H9 (cell line): ENCODE measurements at regions not wholly inside any gene's neighbourhood (a gene's known extent, or its start where the extent isn't known, plus 50 kb on each side); places are given as distances from the start of the nearest gene placed in this dataset.

Experiments
- DNase-seq: peaks from one replicate; pipeline ENCODE4 v3.0.0-alpha.2; 2017
- H2AFZ ChIP-seq: one replicate; pipeline ENCODE4 v1.6.1; 2013; ENCODE audit warnings: mild to moderate bottlenecking, low read length, control low read depth, moderate library complexity
- H2AK5ac ChIP-seq: 2 replicates; pipeline ENCODE4 v1.6.1; 2013; ENCODE audit warnings: low read length, control low read depth, mixed read lengths; ENCODE audit not compliant: insufficient read length
- H2BK120ac ChIP-seq: one replicate; pipeline ENCODE4 v1.6.1; 2013; ENCODE audit warnings: low read depth, mild to moderate bottlenecking, low read length, control low read depth, inconsistent platforms; ENCODE audit not compliant: poor library complexity, severe bottlenecking
- H2BK12ac ChIP-seq: 2 replicates; pipeline ENCODE4 v1.6.1; 2013; ENCODE audit warnings: low read length, control low read depth, mixed read lengths, low read depth; ENCODE audit not compliant: insufficient read length
- H2BK15ac ChIP-seq: 2 replicates; pipeline ENCODE4 v1.6.1; 2013; ENCODE audit warnings: low read depth, low read length, control low read depth
- H2BK20ac ChIP-seq: one replicate; pipeline ENCODE4 v1.6.1; 2013; ENCODE audit warnings: low read depth, mild to moderate bottlenecking, low read length, control low read depth, inconsistent platforms; ENCODE audit not compliant: poor library complexity, severe bottlenecking
- H2BK5ac ChIP-seq: 2 replicates; pipeline ENCODE4 v1.6.1; 2013; ENCODE audit warnings: low read length, control low read depth, mixed read lengths; ENCODE audit not compliant: insufficient read length
- H3K14ac ChIP-seq: 2 replicates; pipeline ENCODE4 v1.6.1; 2013; ENCODE audit warnings: low read length, control low read depth; ENCODE audit not compliant: insufficient read depth
- H3K18ac ChIP-seq: 2 replicates; pipeline ENCODE4 v1.6.1; 2013; ENCODE audit warnings: low read depth, mild to moderate bottlenecking, mixed read lengths, low read length, control low read depth; ENCODE audit not compliant: insufficient read length
- H3K23ac ChIP-seq: 2 replicates; pipeline ENCODE4 v1.6.1; 2013; ENCODE audit warnings: low read length, control low read depth, mixed read lengths, low read depth; ENCODE audit not compliant: insufficient read length
- H3K23me2 ChIP-seq: 2 replicates; pipeline ENCODE4 v1.6.1; 2013; ENCODE audit warnings: low read depth, mild to moderate bottlenecking, mixed read lengths, low read length, control low read depth; ENCODE audit not compliant: insufficient read length, poor library complexity, severe bottlenecking
- H3K27ac ChIP-seq: 2 replicates; pipeline ENCODE4 v1.5.1; 2013; ENCODE audit warnings: low read length, control low read depth, mixed read lengths, low read depth; ENCODE audit not compliant: insufficient read length
- H3K27me3 ChIP-seq: 2 replicates; pipeline ENCODE4 v1.6.1; 2013; ENCODE audit warnings: low read length, control low read depth, inconsistent platforms; ENCODE audit not compliant: insufficient read depth
- H3K4ac ChIP-seq: 2 replicates; pipeline ENCODE4 v1.6.1; 2013; ENCODE audit warnings: low read depth, mild to moderate bottlenecking, control low read depth, inconsistent platforms, low read length, moderate library complexity
- H3K4me1 ChIP-seq: 2 replicates; pipeline ENCODE4 v1.6.1; 2013; ENCODE audit warnings: low read length, control low read depth, inconsistent platforms; ENCODE audit not compliant: insufficient read depth
- H3K4me2 ChIP-seq: 2 replicates; pipeline ENCODE4 v1.6.1; 2013; ENCODE audit warnings: low read length, control low read depth, mixed read lengths; ENCODE audit not compliant: insufficient read length, insufficient read depth
- H3K56ac ChIP-seq: 2 replicates; pipeline ENCODE4 v1.6.1; 2013; ENCODE audit warnings: low read depth, mild to moderate bottlenecking, mixed read lengths, low read length, control low read depth; ENCODE audit not compliant: insufficient read length
- H3K79me1 ChIP-seq: 2 replicates; pipeline ENCODE4 v1.6.1; 2013; ENCODE audit warnings: low read depth, mild to moderate bottlenecking, moderate library complexity, low read length, control low read depth, inconsistent platforms; ENCODE audit not compliant: insufficient read depth, poor library complexity, severe bottlenecking
- H3K79me2 ChIP-seq: 2 replicates; pipeline ENCODE4 v1.6.1; 2013; ENCODE audit warnings: low read length, control low read depth, inconsistent platforms; ENCODE audit not compliant: insufficient read depth
- H3K9ac ChIP-seq: 2 replicates; pipeline ENCODE4 v1.6.1; 2013; ENCODE audit warnings: low read length, control low read depth, mixed read lengths; ENCODE audit not compliant: insufficient read length; ENCODE audit errors: extremely low read depth
- H3K9me3 ChIP-seq: one replicate; pipeline ENCODE4 v1.6.1; 2013; ENCODE audit warnings: low read depth, low read length, inconsistent platforms; ENCODE audit not compliant: control insufficient read depth
- H3T11ph ChIP-seq: one replicate; pipeline ENCODE4 v1.6.1; 2013; ENCODE audit warnings: mild to moderate bottlenecking, low read length, control low read depth, inconsistent platforms
- H4K20me1 ChIP-seq: one replicate; pipeline ENCODE4 v1.6.1; 2013; ENCODE audit not compliant: control insufficient read depth, insufficient read length, insufficient read depth
- H4K5ac ChIP-seq: 2 replicates; pipeline ENCODE4 v1.6.1; 2013; ENCODE audit warnings: low read depth, mild to moderate bottlenecking, mixed read lengths, low read length, control low read depth; ENCODE audit not compliant: insufficient read length
- H4K8ac ChIP-seq: replicated peaks from 2 replicates; pipeline ENCODE4 v1.6.1; 2013; ENCODE audit warnings: low read length, control low read depth, mixed read lengths, low read depth; ENCODE audit not compliant: insufficient read length
- H4K91ac ChIP-seq: 2 replicates; pipeline ENCODE4 v1.6.1; 2013; ENCODE audit warnings: low read depth, mild to moderate bottlenecking, moderate library complexity, mixed read lengths, low read length, control low read depth; ENCODE audit not compliant: insufficient read length
- H3K27ac Mint-ChIP-seq, 3 experiments: 2 replicates in 2 of 3; 3 replicates in 1 of 3; pipeline ENCODE4 v1.8.0; 2020 to 2021; ENCODE audit warnings: mixed read lengths in 3 of 3, mild to moderate bottlenecking in 1 of 3, moderate library complexity in 1 of 3
- H3K27me3 Mint-ChIP-seq: 2 replicates; pipeline ENCODE4 v1.8.0; 2021; ENCODE audit warnings: low read depth, mild to moderate bottlenecking, moderate library complexity, mixed read lengths
- H3K36me3 Mint-ChIP-seq, 3 experiments: 2 replicates in 2 of 3; 3 replicates in 1 of 3; pipeline ENCODE4 v1.8.0; 2020 to 2021; ENCODE audit warnings: low read depth in 3 of 3, mixed read lengths in 3 of 3; ENCODE audit not compliant: insufficient read depth in 1 of 3
- H3K4me1 Mint-ChIP-seq, 2 experiments: 2 replicates each; pipeline ENCODE4 v1.8.0; 2020; ENCODE audit warnings: mixed read lengths in 2 of 2
- H3K4me3 Mint-ChIP-seq, 2 experiments: 2 replicates in 1 of 2; 3 replicates in 1 of 2; pipeline ENCODE4 v1.8.0; 2020 to 2021; ENCODE audit warnings: mild to moderate bottlenecking in 2 of 2, mixed read lengths in 2 of 2, moderate library complexity in 1 of 2
- H3K9me3 Mint-ChIP-seq, 2 experiments: 2 replicates in 1 of 2; 3 replicates in 1 of 2; pipeline ENCODE4 v1.8.0; 2020; ENCODE audit warnings: mild to moderate bottlenecking in 2 of 2, mixed read lengths in 2 of 2, moderate library complexity in 1 of 2
- WGBS: extraction: QIAGEN DNeasy Blood & Tissue Kit; methylation state at CpG from one replicate; pipeline ENCODE4 v1.1.7; 2013; ENCODE audit warnings: missing lambda C conversion rate, low lambda C conversion rate, mixed read lengths; ENCODE audit not compliant: insufficient read length; ENCODE audit errors: extremely low coverage; 5-methylcytosine and 5-hydroxymethylcytosine counted together
- TF ChIP-seq, protein P1 (sequence below): fragments of 200-600 bp; sonication (generic); conservative IDR thresholded peaks from 3 replicates; pipeline ENCODE4 v1.8.0; 2021; ENCODE audit warnings: antibody characterized with exemption, mild to moderate bottlenecking

DNA sequence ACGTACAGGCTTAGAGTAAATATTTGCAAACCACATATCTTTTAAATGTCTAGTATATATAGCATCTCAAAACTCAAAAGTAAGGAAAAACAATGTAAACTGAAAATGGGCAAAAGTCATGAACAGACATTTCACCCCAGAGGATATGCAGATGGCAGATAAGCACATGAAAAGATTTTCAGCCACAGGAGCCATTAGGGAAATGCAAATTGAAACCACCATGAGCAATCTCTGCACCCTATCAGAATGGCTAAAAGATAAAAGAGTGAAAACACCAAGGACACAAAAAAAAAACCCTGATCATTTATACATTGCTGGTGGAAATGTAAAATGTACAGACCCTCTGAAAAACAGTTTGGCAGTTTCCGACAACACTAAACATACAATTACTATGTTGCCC lies 292.7 kb downstream of the ZNF516 start:
- no peak overlapping the region for H2BK5ac ChIP-seq
- H3K9me3 ChIP-seq = no peaks in the 10 kb centered on the region
- H3K79me1 ChIP-seq = no peaks in the 10 kb centered on the region
- TF ChIP-seq, protein P1, sequence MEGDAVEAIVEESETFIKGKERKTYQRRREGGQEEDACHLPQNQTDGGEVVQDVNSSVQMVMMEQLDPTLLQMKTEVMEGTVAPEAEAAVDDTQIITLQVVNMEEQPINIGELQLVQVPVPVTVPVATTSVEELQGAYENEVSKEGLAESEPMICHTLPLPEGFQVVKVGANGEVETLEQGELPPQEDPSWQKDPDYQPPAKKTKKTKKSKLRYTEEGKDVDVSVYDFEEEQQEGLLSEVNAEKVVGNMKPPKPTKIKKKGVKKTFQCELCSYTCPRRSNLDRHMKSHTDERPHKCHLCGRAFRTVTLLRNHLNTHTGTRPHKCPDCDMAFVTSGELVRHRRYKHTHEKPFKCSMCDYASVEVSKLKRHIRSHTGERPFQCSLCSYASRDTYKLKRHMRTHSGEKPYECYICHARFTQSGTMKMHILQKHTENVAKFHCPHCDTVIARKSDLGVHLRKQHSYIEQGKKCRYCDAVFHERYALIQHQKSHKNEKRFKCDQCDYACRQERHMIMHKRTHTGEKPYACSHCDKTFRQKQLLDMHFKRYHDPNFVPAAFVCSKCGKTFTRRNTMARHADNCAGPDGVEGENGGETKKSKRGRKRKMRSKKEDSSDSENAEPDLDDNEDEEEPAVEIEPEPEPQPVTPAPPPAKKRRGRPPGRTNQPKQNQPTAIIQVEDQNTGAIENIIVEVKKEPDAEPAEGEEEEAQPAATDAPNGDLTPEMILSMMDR = no peak
- H4K20me1 ChIP-seq = no peaks in the 10 kb centered on the region
- H3K4ac ChIP-seq = no peak overlapping the region
- H2BK15ac ChIP-seq = no peak overlapping the region
- H4K91ac ChIP-seq = no peak overlapping the region
- no peaks in the 10 kb centered on the region for H3K27me3 ChIP-seq
- H3K4me1 ChIP-seq = no peaks in the 10 kb centered on the region
- Mint-ChIP-seq H3K9me3 (peaks cover 14 to 25% of the 10 kb centered on the region in 2 experiments; a peak in 4 of 5 replicates), H3K4me3 (no peak overlapping the region), H3K36me3 (peaks cover 5 to 12% (median 7%) of the 10 kb centered on the region in 3 experiments; a peak in 3 of 7 replicates), H3K4me1 (no peaks in the 10 kb centered on the region), H3K27me3 (peaks cover 3% of the 10 kb centered on the region; the same call in 1 of the 2 replicates), H3K27ac (no peak overlapping the region)
- no peak overlapping the region for H2AFZ ChIP-seq
- no peak overlapping the region for H4K8ac ChIP-seq
- no peak overlapping the region for H3K23ac ChIP-seq
- H2BK120ac ChIP-seq = no peak overlapping the region
- no peaks in the 10 kb centered on the region for H3K79me2 ChIP-seq
- no peak overlapping the region for H2BK12ac ChIP-seq
- no peak overlapping the region for H2AK5ac ChIP-seq
- no peak overlapping the region for H3K9ac ChIP-seq
- no peak overlapping the region for H3K4me2 ChIP-seq
- H3K23me2 ChIP-seq = no peaks in the 10 kb centered on the region
- no peak overlapping the region for H3K14ac ChIP-seq
- H3K27ac ChIP-seq = no peak overlapping the region
- no peak overlapping the region for H3K56ac ChIP-seq
- no CpG with 5 or more reads among the region's 2 CpGs for WGBS
- no peak overlapping the region for H3T11ph ChIP-seq
- no peak overlapping the region for H4K5ac ChIP-seq
- no peak overlapping the region for H2BK20ac ChIP-seq
- DNase-seq = no peak
- no peak overlapping the region for H3K18ac ChIP-seq
